Activated naive CD8-positive, alpha-beta T cell treated with anti-CD3 and anti-CD28 coated beads, Interleukin-2, amount 50 U/mL, for 24 hours (primary cell): ENCODE measurements at regions not wholly inside any gene's neighbourhood (a gene's known extent, or its start where the extent isn't known, plus 50 kb on each side); places are given as distances from the start of the nearest gene placed in this dataset.
"Not testable (repeated sequence)": the region's sequence is repeated elsewhere in the genome, so short reads cannot be mapped to it uniquely, and the experiment has no call there.

Experiments
- ATAC-seq: fragments of 150-1000 bp; cut with Tn5 transposase; one replicate; pipeline ENCODE4 v1.10.0; 2021
- DNase-seq: peaks from one replicate; pipeline ENCODE4 v3.0.0; 2021
- H3K27ac Mint-ChIP-seq: one replicate; pipeline ENCODE4 v1.8.0; 2021; ENCODE audit warnings: mild to moderate bottlenecking, mixed read lengths
- H3K27me3 Mint-ChIP-seq: one replicate; pipeline ENCODE4 v1.8.0; 2021; ENCODE audit warnings: mixed read lengths
- H3K36me3 Mint-ChIP-seq: one replicate; pipeline ENCODE4 v1.8.0; 2021; ENCODE audit warnings: low read depth, mixed read lengths
- H3K4me1 Mint-ChIP-seq: one replicate; pipeline ENCODE4 v1.8.0; 2021; ENCODE audit warnings: mixed read lengths
- H3K4me3 Mint-ChIP-seq: one replicate; pipeline ENCODE4 v1.8.0; 2021; ENCODE audit warnings: mild to moderate bottlenecking, moderate library complexity, mixed read lengths
- H3K9me3 Mint-ChIP-seq: one replicate; pipeline ENCODE4 v1.8.0; 2021; ENCODE audit warnings: mixed read lengths

DNA sequence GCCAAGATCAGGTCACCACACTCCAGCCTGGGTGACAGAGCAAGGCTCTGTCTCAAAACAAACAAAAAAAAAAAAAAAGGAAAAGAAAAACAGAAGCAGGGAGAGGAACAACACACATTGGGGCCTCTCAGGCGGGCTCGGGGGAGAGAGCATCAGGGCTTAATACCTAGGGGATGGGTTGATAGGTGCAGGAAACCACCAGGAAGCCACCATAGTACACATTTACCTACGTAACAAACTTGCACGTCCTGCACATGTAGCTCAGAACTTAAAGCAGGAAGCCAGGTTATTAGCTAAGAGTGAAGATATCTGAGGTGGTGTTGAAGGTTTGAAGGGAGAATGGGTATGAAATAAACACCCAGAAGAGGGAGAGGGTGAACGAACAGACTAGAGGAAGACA, 81.0 kb upstream of the PMAIP1 start:
- Mint-ChIP-seq H3K36me3 (no peaks in the 10 kb centered on the region), H3K4me1 (no peaks in the 10 kb centered on the region), H3K27ac (no peak overlapping the region), H3K27me3 (peaks cover 17% of the 10 kb centered on the region), H3K9me3 (no peaks in the 10 kb centered on the region), H3K4me3 (no peak overlapping the region)
- DNase-seq (no peak), ATAC-seq (no peak)

DNA sequence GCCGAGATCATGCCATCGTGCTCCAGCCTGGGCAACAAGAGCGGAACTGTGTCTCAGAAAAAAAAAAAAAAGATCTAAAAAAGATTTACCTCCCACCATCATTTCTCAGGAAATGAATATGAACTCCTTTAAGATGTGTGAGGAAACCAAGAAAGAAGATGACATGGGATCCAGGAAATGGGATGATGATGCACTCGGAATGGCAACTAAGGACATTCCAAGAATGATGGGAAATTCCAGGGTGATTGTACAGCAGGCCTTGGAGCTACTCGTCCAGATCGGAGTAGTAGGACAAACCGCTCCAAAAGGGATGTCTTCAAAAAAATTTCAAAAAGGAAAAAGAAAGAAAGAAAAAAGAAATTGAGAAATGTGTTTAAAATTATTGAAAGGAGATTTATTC, 84.9 kb upstream of the PMAIP1 start:
- H3K4me1 Mint-ChIP-seq = no peaks in the 10 kb centered on the region
- ATAC-seq (no peak), DNase-seq (no peak)
- no peaks in the 10 kb centered on the region for H3K36me3 Mint-ChIP-seq
- H3K4me3 Mint-ChIP-seq = no peak overlapping the region
- H3K27me3 Mint-ChIP-seq = peaks cover 17% of the 10 kb centered on the region
- no peak overlapping the region for H3K27ac Mint-ChIP-seq
- H3K9me3 Mint-ChIP-seq = no peaks in the 10 kb centered on the region

DNA sequence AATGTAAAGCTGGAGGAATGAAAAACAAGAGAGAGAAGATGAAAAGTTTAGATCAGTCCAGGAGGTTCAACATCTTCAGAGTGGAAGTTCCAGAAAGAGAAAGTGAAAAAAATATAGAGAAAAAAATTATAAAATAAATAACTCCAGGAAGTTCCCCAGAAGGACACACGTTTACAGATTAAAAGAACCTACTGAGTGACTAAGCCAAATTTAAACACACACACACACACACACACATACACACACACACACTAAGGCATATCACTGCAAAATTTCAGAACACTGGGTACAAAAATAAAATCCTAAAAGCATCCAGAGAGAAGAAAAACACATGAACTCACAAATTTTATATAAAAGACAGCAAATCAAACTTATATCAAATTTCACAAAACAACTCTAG, 85.9 kb upstream of the PMAIP1 start:
- DNase-seq (no peak), ATAC-seq (no peak)
- H3K4me3 Mint-ChIP-seq = no peak overlapping the region
- no peak overlapping the region for H3K27ac Mint-ChIP-seq
- H3K36me3 Mint-ChIP-seq = no peaks in the 10 kb centered on the region
- H3K9me3 Mint-ChIP-seq = no peaks in the 10 kb centered on the region
- H3K4me1 Mint-ChIP-seq = no peaks in the 10 kb centered on the region
- peaks cover 17% of the 10 kb centered on the region for H3K27me3 Mint-ChIP-seq

GRCh38 chr18:59810735-59811520, 88.9 kb upstream of the PMAIP1 start:
- Mint-ChIP-seq H3K4me3 (no peak overlapping the region), H3K27ac (no peak overlapping the region), H3K9me3 (no peaks in the 10 kb centered on the region), H3K27me3 (peaks cover 9% of the 10 kb centered on the region), H3K4me1 (no peaks in the 10 kb centered on the region), H3K36me3 (no peaks in the 10 kb centered on the region)
- no peak for ATAC-seq
- DNase-seq = no peak

DNA sequence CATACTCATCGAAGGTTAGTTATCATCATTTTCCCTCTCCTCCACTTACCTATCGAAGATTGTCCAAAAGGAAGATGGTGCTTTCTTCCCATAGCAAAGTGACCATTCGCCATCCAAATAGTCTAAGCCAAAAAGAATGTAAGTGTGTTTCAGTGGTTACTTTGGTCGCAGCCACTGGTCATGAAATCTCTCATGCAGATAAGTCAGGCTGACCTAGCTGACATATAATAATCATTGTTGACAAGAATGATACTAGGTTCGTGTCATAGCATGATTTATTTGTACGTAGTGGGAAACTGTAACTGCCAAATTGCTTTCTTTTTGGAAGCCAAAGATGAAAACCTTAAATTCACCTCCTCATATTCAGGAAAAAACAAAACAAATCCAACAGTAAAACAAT, 89.6 kb upstream of the PMAIP1 start:
- Mint-ChIP-seq H3K4me3 (no peak overlapping the region), H3K4me1 (no peaks in the 10 kb centered on the region), H3K27ac (no peak overlapping the region), H3K9me3 (no peaks in the 10 kb centered on the region), H3K27me3 (peaks cover 9% of the 10 kb centered on the region), H3K36me3 (no peaks in the 10 kb centered on the region)
- DNase-seq (no peak), ATAC-seq (no peak)

DNA sequence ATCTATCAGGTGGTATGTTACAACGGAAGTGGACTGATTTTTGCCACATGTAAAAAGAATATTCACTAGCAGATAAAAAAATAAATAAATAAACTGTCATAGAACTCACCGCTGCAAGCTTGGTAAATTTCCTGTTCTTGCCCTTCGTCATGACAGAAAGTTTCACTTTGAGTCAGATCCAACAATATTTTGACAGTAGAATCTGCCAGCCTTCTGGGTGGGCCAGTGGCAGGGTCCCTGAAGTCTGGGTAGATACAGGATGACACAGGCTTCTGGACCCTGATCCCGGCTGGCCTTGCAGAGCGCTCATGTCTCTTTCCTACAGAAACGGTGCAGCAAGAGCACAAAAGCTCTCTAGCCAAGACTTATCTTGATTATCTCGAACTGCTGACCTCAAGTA, 97.8 kb upstream of the PMAIP1 start:
- Mint-ChIP-seq H3K4me1 (peaks cover 6% of the 10 kb centered on the region), H3K36me3 (no peaks in the 10 kb centered on the region), H3K27me3 (peaks cover 2% of the 10 kb centered on the region), H3K9me3 (no peaks in the 10 kb centered on the region), H3K4me3 (no peak overlapping the region), H3K27ac (no peak overlapping the region)
- DNase-seq = no peak
- no peak for ATAC-seq

- Mint-ChIP-seq H3K4me1 (peaks cover 6% of the 10 kb centered on the region), H3K27me3 (peaks cover 2% of the 10 kb centered on the region), H3K36me3 (no peaks in the 10 kb centered on the region), H3K9me3 (no peaks in the 10 kb centered on the region), H3K27ac (no peak overlapping the region), H3K4me3 (no peak overlapping the region)
- DNase-seq (no peak), ATAC-seq (no peak)
Measured at GRCh38 chr18:59801576-59801975, 98.2 kb upstream of the PMAIP1 start.

DNA sequence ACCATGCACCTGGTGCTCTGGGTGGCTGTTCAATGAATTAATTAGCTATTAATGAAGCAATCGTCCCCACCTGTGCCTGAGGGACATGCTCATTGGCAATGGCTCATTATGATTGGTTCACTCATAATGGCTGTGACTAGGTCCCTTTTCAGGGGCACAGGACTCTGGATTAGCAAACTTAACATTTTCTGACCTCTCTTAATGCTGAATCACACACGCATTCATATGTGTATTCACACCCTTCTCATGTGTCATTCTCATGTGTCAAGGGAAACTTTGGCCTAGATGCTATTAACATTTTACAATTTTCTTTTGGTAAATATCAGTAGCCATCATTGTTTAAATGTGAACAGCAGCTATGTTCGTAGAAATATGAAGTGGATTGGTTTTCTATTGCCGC, 98.9 kb upstream of the PMAIP1 start:
- ATAC-seq (no peak), DNase-seq (no peak)
- Mint-ChIP-seq H3K4me3 (no peak overlapping the region), H3K36me3 (no peaks in the 10 kb centered on the region), H3K27ac (no peak overlapping the region), H3K4me1 (peaks cover 6% of the 10 kb centered on the region), H3K27me3 (peaks cover 2% of the 10 kb centered on the region), H3K9me3 (no peaks in the 10 kb centered on the region)

- Mint-ChIP-seq H3K36me3 (no peaks in the 10 kb centered on the region), H3K4me3 (no peak overlapping the region), H3K9me3 (no peaks in the 10 kb centered on the region), H3K27ac (no peak overlapping the region), H3K4me1 (peaks cover 6% of the 10 kb centered on the region), H3K27me3 (peaks cover 2% of the 10 kb centered on the region)
- DNase-seq (no peak), ATAC-seq (no peak)
Measured at GRCh38 chr18:59799383-59800015, 100.3 kb upstream of the PMAIP1 start.

GRCh38 chr18:59795882-59796281, 98.7 kb upstream of the CCBE1 start:
- H3K4me1 Mint-ChIP-seq = no peaks in the 10 kb centered on the region
- H3K9me3 Mint-ChIP-seq = no peaks in the 10 kb centered on the region
- ATAC-seq = no peak
- H3K27me3 Mint-ChIP-seq = no peaks in the 10 kb centered on the region
- no peak overlapping the region for H3K27ac Mint-ChIP-seq
- H3K4me3 Mint-ChIP-seq = no peak overlapping the region
- DNase-seq = no peak
- no peaks in the 10 kb centered on the region for H3K36me3 Mint-ChIP-seq

- no peaks in the 10 kb centered on the region for H3K9me3 Mint-ChIP-seq
- no peaks in the 10 kb centered on the region for H3K27me3 Mint-ChIP-seq
- no peak for ATAC-seq
- no peak overlapping the region for H3K4me3 Mint-ChIP-seq
- DNase-seq = no peak
- H3K36me3 Mint-ChIP-seq = no peaks in the 10 kb centered on the region
- H3K4me1 Mint-ChIP-seq = no peaks in the 10 kb centered on the region
- H3K27ac Mint-ChIP-seq = no peak overlapping the region
Measured at GRCh38 chr18:59792353-59792752, 95.1 kb upstream of the CCBE1 start.

DNA sequence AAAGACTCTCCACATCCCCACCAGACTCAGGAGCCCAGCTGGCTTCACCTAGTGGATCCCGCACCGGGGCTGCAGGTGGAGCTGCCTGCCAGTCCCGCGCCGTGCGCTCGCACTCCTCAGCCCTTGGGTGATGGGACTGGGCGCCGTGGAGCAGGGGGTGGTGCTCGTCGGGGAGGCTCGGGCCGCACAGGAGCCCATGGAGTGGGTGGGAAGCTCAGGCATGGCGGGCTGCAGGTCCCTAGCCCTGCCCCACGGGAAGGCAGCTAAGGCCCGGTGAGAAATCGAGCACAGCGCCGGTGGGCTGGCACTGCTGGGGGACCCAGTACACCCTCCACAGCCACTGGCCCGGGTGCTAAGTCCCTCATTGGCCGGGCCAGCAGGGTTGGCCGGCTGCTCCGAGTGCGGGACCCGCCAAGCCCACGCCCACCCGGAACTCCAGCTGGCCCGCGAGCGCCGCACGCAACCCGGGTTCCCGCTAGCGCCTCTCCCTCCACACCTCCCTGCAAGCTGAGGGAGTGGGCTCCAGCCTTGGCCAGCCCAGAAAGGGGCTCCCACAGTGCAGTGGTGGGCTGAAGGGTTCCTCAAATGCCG, 93.2 kb upstream of the CCBE1 start:
- not testable (repeated sequence) for H3K4me3 Mint-ChIP-seq, H3K9me3 Mint-ChIP-seq, H3K27me3 Mint-ChIP-seq, ATAC-seq, DNase-seq, H3K27ac Mint-ChIP-seq, H3K4me1 Mint-ChIP-seq, H3K36me3 Mint-ChIP-seq

GRCh38 chr18:59788791-59789106, 91.5 kb upstream of the CCBE1 start:
- Mint-ChIP-seq H3K36me3 (no peaks in the 10 kb centered on the region), H3K4me3 (no peak overlapping the region)
- no peak for DNase-seq

DNA sequence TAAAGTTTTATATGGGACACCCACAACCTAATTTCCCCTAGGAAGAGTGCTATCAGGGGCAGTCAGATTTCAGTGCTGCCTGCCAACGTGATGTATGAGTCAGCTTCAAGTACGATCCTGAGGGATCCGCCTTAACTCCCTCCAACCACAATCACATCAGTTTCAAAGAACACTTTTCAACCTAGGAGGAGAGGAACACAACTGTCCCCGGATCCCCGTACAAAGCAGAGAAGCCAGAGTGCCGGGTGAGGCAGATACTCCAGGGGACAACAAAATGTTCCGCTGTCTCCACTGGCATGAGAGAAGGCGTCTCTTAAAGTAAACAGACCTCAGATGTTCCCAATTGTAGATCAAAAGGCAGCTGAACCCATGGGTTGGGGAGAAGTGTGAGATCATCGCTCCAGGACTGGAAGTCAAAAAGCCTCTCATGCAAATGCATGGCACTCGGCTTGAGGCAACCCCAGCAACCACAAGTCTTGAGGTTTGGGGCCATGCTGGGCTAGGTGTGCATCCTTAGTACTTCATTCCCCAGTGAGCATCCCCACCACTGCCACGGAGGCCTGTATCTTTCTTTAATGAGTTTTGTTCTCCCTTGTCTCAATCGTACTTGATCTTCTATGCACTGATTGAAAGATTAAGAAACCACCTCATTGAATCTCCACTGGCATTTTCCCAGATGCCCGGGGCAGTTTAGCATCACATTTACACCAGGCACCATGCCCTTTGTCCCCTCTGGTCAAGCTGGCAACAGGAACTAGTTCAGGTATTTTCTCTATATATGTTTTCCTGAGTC, 91.0 kb upstream of the CCBE1 start:
- peaks cover 3% of the 10 kb centered on the region for H3K27me3 Mint-ChIP-seq
- H3K4me1 Mint-ChIP-seq = no peaks in the 10 kb centered on the region
- DNase-seq = no peak
- ATAC-seq = no peak
- no peak overlapping the region for H3K4me3 Mint-ChIP-seq
- H3K9me3 Mint-ChIP-seq = no peaks in the 10 kb centered on the region
- H3K27ac Mint-ChIP-seq = no peak overlapping the region
- H3K36me3 Mint-ChIP-seq = no peaks in the 10 kb centered on the region

More at GRCh38 chr18:59788791-59789106, 91.5 kb upstream of the CCBE1 start:
- Mint-ChIP-seq H3K27ac (no peak overlapping the region), H3K4me1 (no peaks in the 10 kb centered on the region), H3K27me3 (peaks cover under 1% of the 10 kb centered on the region), H3K9me3 (no peaks in the 10 kb centered on the region)
- no peak for ATAC-seq

GRCh38 chr18:59784694-59785093, 87.5 kb upstream of the CCBE1 start:
- DNase-seq (no peak), ATAC-seq (no peak)
- no peaks in the 10 kb centered on the region for H3K9me3 Mint-ChIP-seq
- no peaks in the 10 kb centered on the region for H3K4me1 Mint-ChIP-seq
- H3K36me3 Mint-ChIP-seq = no peaks in the 10 kb centered on the region
- H3K27me3 Mint-ChIP-seq = peaks cover 6% of the 10 kb centered on the region
- no peak overlapping the region for H3K4me3 Mint-ChIP-seq
- no peak overlapping the region for H3K27ac Mint-ChIP-seq
